GM18499 (cell line): ENCODE measurements at regions not wholly inside any gene's neighbourhood (a gene's known extent, or its start where the extent isn't known, plus 50 kb on each side); places are given as distances from the start of the nearest gene placed in this dataset.

Experiments used
- ATAC-seq: cut with Tn5 transposase; IDR thresholded peaks from one replicate; pipeline ENCODE4 v1.9.1; 2021; ENCODE audit warnings: moderate number of reproducible peaks; ENCODE audit not compliant: insufficient read depth, unreplicated experiment

GRCh38 chr20:16942051-16942450, 193.9 kb downstream of the OTOR start:
- no peak for ATAC-seq

DNA sequence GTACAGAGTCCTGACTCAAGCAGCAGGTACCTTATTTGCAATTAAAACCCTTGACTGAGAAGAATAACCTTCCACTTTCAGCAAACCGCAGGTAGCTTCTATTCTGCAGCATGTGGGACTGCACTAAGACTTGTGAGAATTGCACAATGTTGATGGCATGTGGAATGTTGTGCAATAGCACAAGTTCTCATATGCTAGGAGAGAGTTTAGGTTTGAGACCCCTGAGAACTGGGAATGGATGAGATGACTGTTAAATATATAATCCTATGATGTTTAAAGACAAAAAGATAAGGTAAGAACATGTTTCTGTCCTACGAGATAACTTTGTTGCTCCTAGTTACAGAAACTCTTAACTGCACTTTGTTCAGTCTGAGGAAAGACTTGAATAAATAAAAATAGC, 194.6 kb downstream of the OTOR start:
- no peak for ATAC-seq

GRCh38 chr20:16944745-16945144, 196.6 kb downstream of the OTOR start:
- no peak for ATAC-seq

- ATAC-seq: no peak
Observed at GRCh38 chr20:16945619-16946018, 197.5 kb downstream of the OTOR start.

DNA sequence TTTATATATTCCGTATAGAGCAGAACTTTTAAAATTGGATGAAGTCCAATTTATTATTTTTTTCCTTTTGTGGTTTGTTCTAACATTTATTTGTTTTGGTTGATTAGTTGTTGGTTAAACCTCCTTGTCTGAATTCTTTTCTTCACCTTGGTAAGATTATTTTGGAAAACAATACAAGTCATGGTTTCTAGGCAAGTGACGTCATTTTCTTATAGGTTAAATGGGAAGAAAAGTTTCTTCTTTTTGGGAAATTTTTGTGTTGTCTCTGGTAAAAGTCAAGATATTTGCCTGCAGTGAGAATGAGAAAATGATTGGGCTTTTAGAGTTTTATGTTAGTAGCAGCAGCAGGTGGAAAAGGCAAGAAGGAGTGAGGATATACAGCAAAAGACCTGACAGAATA, 197.9 kb downstream of the OTOR start:
- no peak for ATAC-seq

DNA sequence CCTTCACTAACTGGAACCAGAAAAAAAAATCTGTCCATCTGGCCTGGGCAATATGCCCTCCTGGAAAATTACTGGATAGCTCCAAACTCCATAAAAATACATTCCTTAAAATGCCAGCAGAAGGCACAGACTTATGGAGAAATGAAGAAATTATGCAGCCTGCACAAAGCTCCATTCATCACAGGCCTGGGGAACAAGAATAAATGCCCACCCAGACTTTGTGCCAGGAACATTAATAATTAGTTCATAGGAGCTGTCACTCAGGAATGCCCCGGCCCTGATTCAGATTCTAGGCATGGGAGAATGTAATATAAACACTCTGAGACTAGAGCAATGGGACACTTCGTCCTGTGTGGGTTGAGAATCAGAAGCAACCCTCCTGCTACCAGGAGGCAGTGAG, 199.3 kb downstream of the OTOR start:
- ATAC-seq: no peak

DNA sequence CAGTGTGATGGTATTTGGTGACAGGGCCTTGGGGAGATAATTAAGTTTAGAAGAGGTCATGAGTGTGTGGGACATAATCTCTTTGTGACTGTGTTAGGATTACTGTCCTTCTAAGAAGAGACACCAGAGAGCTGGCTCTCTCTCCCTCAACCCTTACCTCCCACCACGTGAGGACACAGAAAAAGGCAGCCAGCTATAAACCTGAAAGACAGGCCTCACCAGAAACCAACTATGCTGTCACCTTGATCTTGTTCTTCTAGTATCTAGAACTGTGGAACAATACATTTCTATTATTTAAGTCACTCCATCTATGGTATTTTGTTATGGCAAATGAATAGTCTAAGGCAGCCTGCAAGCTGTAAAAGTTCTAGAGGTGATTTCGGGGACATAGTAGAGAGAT, 203.7 kb downstream of the OTOR start:
- ATAC-seq: no peak

GRCh38 chr20:16952965-16953364, 204.8 kb downstream of the OTOR start:
- ATAC-seq: no peak

- no peak for ATAC-seq
Observed at GRCh38 chr20:16953858-16954257, 205.7 kb downstream of the OTOR start.

- no peak for ATAC-seq
Observed at GRCh38 chr20:16955462-16955861, 207.3 kb downstream of the OTOR start.

- no peak for ATAC-seq
Observed at GRCh38 chr20:16955971-16956370, 207.8 kb downstream of the OTOR start.

DNA sequence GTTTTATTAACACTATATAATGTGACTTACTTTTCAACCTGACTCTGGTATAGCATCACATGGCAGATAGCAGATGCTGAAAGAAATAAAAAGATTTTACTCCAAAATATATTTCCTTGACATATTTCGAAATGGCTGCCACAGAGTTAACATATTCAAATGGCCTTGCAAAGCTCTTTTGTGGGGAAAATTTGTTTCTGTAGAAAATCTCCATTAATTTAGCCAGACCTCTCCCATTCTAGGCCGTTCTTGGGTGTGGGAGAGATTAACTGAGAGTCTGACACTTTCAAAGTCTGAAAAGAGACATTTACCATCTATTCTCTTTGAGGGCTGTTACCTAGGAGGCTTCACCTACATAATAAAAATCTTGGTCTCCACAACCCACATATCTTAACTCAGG, 217.2 kb downstream of the OTOR start:
- ATAC-seq: no peak

DNA sequence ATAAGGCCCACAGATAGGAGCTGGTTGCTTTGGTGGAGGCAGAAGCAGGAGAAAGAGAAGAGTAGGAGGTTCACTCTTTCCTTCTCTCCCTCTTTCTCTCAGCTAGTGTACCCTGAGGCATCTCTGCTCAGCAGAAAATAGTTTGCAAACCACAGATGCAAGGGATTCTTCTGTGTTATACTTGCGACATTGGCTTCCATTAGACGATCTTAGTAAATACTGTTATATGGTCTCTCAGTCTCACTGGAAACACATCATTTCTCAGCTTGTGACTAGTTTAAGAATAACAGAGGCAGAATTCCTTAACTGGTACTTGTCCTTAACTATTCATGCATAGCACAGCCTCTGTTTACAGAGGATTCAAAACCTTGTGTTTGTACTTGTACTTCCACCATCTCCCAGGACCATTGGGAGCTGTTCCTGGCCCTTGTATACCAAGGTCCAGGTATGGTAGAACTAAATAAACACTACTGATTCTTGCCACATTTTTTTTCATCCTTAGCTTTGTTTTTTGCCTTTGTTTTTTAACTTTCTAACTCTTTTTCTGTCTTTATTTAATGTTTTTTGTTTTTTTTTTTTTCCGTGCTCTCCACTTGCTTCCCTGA, 218.2 kb downstream of the OTOR start:
- ATAC-seq: no peak

- ATAC-seq: no peak
Observed at GRCh38 chr20:16968099-16968498, 219.9 kb downstream of the OTOR start.

DNA sequence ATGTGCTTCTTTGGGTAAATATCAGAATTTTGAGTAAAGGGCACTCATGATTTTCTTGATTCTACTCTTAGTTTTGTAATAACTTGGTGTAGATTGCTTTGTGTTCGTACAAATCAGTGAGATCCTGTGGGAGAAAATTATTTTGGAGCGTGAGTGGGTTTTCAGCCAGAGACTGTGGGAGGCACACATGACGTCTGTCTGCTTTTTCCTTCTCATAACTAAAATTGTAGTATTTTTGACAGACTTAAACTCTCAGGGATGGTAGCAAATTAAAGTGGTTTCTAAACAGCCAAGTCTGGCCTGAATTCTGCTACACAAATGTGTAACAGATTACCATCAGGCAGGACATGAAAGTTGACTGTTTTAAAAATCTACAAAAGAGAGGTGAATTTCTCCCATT, 222.6 kb downstream of the OTOR start:
- no peak for ATAC-seq

- ATAC-seq: no peak
Observed at GRCh38 chr20:16974080-16974854, 226.1 kb downstream of the OTOR start.

DNA sequence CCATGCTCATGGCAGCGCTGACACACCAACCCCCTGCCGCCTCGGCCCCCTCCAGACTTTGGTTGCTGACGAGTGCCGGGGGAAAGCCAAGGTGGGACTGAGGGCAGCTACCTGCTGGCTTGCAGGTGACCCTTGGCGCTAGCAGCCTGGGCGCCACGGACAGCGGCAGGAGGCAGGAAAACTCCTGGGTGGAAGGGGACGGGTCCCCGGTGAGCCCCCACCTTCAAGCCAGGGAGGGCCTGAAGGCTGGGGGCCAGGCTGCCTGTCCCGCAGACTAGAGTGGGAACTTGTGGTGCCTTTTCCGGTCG, 226.7 kb downstream of the OTOR start:
- no peak for ATAC-seq

GRCh38 chr20:16975682-16976081, 227.5 kb downstream of the OTOR start:
- ATAC-seq: no peak

DNA sequence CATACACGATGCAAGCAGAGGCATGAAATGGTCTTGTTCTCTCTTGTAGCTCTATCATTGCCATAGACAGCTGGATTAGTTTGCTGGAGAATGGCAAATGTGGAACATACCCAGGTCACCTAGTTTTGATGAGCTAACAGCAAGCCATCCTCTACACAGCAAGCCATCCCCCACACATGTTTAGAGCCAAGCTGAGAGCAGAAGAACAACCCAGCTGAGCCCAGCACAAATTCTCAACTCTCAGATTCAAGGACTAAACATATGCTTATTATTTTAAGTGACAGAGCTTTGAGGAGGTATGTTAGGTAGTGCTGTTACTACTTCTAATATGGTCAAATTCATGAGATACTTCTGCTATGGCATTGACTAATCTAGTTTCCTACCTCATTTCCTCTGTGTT, 230.3 kb downstream of the OTOR start:
- no peak for ATAC-seq

DNA sequence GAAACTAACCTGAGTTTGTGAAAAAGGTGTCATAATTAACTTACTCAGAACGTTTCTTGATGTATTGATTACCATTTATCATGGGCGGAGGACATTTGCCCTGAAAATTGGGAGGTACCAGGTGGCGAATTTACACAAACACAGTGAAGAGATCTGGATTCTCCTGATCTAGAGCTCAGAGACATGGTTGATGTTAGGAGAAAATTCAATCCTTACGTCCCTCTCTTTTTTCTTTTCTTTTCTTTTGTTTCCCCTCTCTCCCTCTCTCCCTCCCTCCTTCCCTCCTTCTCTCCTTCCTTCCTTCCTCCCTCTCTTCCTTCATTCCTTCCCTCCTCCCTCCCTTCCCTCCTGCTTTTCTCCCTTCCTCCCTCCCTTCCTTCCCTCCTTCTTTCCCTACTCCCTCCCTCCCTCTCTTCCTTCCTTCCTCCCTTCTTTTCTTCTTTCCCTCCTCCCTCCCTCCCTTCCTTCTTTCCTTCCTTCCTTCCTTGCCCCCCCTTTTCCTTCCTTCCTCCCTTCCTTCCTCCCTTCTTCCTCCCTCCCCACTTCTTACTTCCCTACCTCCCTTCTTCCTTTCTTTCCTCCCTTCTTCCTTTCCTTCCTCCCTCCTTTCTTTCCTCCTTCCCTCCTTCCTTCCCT, 234.1 kb downstream of the OTOR start:
- no peak for ATAC-seq

GRCh38 chr20:16984481-16984880, 236.3 kb downstream of the OTOR start:
- no peak for ATAC-seq
